Ovary (tissue), 7 donors: ENCODE measurements at regions not wholly inside any gene's neighbourhood (a gene's known extent, or its start where the extent isn't known, plus 50 kb on each side); places are given as distances from the start of the nearest gene placed in this dataset.

Experiments
- DNase-seq, 5 donors: peaks; one replicate each; pipeline ENCODE4 v3.0.0-alpha.2; 2019 to 2020
- H3K27ac ChIP-seq, 2 donors: fragments of 200-600 bp; one replicate each; pipeline versions ENCODE4 v1.5.1 to v1.8.0; 2019 to 2022
- H3K27me3 ChIP-seq: fragments of 200-600 bp; one replicate; pipeline ENCODE4 v1.8.0; 2022
- H3K36me3 ChIP-seq: fragments of 200-600 bp; sonication (generic); one replicate; pipeline ENCODE4 v1.5.1; 2019
- H3K4me1 ChIP-seq: one replicate; pipeline ENCODE4 v1.8.1; 2013; ENCODE audit warnings: mild to moderate bottlenecking, moderate library complexity; ENCODE audit not compliant: insufficient read depth
- H3K4me3 ChIP-seq: fragments of 200-600 bp; sonication (generic); one replicate; pipeline ENCODE4 v1.5.1; 2017
- H3K9me3 ChIP-seq, 2 donors: fragments of 200-600 bp in 1 of 2; sonication (generic) in 1 of 2; one replicate each; pipeline versions ENCODE4 v1.5.1 to v1.8.1; 2013 to 2019; ENCODE audit warnings: mild to moderate bottlenecking in 1 of 2, moderate library complexity in 1 of 2
- EP300 ChIP-seq: sonication (generic); formaldehyde crosslinking; IDR thresholded peaks from one replicate; pipeline ENCODE4 v1.6.1; 2017; ENCODE audit warnings: antibody characterized with exemption
- POLR2A ChIP-seq: fragments of 450-650 bp; IDR thresholded peaks from one replicate; pipeline ENCODE4 v1.6.1; 2017; ENCODE audit warnings: antibody characterized with exemption, mild to moderate bottlenecking, moderate library complexity
- WGBS, 3 donors: extraction: QIAGEN DNeasy Blood & Tissue Kit in 1 of 3; methylation state at CpG; one replicate each; pipeline versions ENCODE4 v1.1.5 to v1.1.7; 2013 to 2017; 5-methylcytosine and 5-hydroxymethylcytosine counted together
- intact Hi-C, 4 donors: fragments of 100-400 bp; cut with DNase I; formaldehyde crosslinking; loops; one replicate each; pipeline versions ENCODE4 v1.11.0 to v1.15.1; 2022 to 2023
- TF ChIP-seq, protein P1 (sequence below), 3 donors: fragments of 450-650 bp in 2 of 3; fragments of 200-600 bp in 1 of 3; IDR thresholded peaks; one replicate each; pipeline versions ENCODE4 v1.5.1 to v1.8.0; 2016 to 2022; ENCODE audit warnings: antibody characterized with exemption in 3 of 3, mild to moderate bottlenecking in 1 of 3
- donor health status: DM: no; HTN: no; CAD: no; lungs with moderate emphysema.
- donor health status: DM: no; HTN: no; CAD: no.
- donor health status: Bipolar disorder and iron deficiency.
- donor health status: DM: no; HTN: no; CAD: no.
- donor health status: DM: yes; HTN: yes; CAD: no.

DNA sequence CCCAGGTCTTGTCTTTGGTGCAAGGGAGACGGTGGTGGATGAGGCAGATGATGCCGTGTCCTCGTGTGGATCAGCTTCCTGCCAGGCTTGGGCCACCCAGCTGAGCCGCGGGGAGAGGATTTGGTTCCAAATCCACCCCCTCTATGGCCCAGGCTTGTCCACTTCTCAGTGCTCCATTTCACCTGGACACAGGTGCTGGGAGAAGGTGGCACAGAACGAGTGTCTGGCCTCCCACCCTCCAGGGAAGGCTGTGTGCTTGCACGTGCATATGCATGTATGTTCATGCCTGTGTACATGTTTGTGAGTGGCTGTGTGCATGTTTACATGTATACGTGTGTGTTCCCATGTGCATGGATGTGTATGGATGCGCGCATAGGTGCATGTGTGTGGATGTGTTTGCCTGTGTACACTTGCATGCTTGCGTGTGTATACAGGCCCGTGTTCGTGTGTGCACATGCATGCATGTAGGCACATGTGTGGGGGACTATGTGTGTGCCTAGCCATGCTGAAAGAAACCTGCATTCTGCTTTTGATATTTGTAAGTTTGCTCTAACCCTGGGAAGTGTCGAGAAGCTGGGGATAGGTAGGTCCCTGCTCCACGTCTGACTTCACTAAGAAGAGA lies 196.3 kb downstream of the IRF8 start:
- H3K4me1 ChIP-seq = no peaks in the 10 kb centered on the region
- intact Hi-C loops = no loop called here
- H3K27ac ChIP-seq = no peak overlapping the region
- H3K4me3 ChIP-seq = no peak overlapping the region
- TF ChIP-seq EP300 (no peak), POLR2A (no peak)
- TF ChIP-seq, protein P1, sequence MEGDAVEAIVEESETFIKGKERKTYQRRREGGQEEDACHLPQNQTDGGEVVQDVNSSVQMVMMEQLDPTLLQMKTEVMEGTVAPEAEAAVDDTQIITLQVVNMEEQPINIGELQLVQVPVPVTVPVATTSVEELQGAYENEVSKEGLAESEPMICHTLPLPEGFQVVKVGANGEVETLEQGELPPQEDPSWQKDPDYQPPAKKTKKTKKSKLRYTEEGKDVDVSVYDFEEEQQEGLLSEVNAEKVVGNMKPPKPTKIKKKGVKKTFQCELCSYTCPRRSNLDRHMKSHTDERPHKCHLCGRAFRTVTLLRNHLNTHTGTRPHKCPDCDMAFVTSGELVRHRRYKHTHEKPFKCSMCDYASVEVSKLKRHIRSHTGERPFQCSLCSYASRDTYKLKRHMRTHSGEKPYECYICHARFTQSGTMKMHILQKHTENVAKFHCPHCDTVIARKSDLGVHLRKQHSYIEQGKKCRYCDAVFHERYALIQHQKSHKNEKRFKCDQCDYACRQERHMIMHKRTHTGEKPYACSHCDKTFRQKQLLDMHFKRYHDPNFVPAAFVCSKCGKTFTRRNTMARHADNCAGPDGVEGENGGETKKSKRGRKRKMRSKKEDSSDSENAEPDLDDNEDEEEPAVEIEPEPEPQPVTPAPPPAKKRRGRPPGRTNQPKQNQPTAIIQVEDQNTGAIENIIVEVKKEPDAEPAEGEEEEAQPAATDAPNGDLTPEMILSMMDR (IDR thresholded peaks at IDR 0.05) = no peak
- H3K36me3 ChIP-seq = no peaks in the 10 kb centered on the region
- no peak for DNase-seq
- 79 to 89% (median 85%) methylated on average over 15 of the region's 15 CpGs for WGBS, 3 donors
- no peaks in the 10 kb centered on the region for H3K27me3 ChIP-seq
- H3K9me3 ChIP-seq = no peaks in the 10 kb centered on the region

- intact Hi-C loops = no loop called here
- no peaks in the 10 kb centered on the region for H3K36me3 ChIP-seq
- no peaks in the 10 kb centered on the region for H3K9me3 ChIP-seq
- H3K4me3 ChIP-seq = no peak overlapping the region
- no peak overlapping the region for H3K27ac ChIP-seq
- TF ChIP-seq EP300 (no peak), POLR2A (no peak)
- TF ChIP-seq, protein P1 (IDR thresholded peaks at IDR 0.05) = no peak
- 76 to 95% (median 85%) methylated on average over 5 to 6 of the region's 6 CpGs for WGBS, 3 donors
- no peak for DNase-seq
- H3K27me3 ChIP-seq = no peaks in the 10 kb centered on the region
- H3K4me1 ChIP-seq = no peaks in the 10 kb centered on the region
Measured at GRCh38 chr16:86095906-86096485, 197.0 kb downstream of the IRF8 start.

- intact Hi-C loops = no loop called here
Measured at GRCh38 chr16:86096850-86097249, 197.9 kb downstream of the IRF8 start.

DNA sequence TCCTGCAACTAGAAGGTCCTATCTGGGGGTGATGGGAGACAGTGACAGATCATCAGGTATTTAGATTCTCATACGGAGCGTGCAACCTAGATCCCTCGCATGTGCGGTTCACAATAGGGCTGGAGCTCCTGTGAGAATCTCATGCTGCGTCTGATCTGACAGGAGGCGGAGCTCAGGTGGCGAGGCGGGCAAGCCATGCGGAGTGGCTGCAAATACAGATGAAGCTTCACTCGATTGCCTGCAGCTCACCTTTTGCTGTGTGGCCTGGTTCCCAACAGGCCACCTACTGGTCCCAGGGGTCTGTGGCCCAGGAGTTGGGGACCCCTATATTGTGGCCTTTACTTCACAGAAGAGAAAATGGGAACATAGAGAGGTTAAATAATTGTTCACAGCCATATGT lies 200.4 kb downstream of the IRF8 start:
- H3K9me3 ChIP-seq = no peaks in the 10 kb centered on the region
- intact Hi-C loops = no loop called here
- no peak overlapping the region for H3K27ac ChIP-seq
- H3K36me3 ChIP-seq = no peaks in the 10 kb centered on the region
- no peaks in the 10 kb centered on the region for H3K27me3 ChIP-seq
- TF ChIP-seq POLR2A (no peak), EP300 (no peak)
- TF ChIP-seq, protein P1 (IDR thresholded peaks at IDR 0.05) = no peak
- WGBS, 3 donors = 75 to 83% (median 80%) methylated on average over 10 of the region's 10 CpGs
- H3K4me3 ChIP-seq = no peak overlapping the region
- no peaks in the 10 kb centered on the region for H3K4me1 ChIP-seq
- DNase-seq = no peak

More at GRCh38 chr16:86096850-86097249, 197.9 kb downstream of the IRF8 start:
- H3K4me1 ChIP-seq = no peaks in the 10 kb centered on the region
- no peak overlapping the region for H3K27ac ChIP-seq
- DNase-seq = no peak
- no peaks in the 10 kb centered on the region for H3K9me3 ChIP-seq
- H3K4me3 ChIP-seq = no peak overlapping the region
- 57 to 61% (median 57%) methylated on average over 7 of the region's 7 CpGs for WGBS, 3 donors
- no peaks in the 10 kb centered on the region for H3K36me3 ChIP-seq
- TF ChIP-seq EP300 = no peak
- H3K27me3 ChIP-seq = no peaks in the 10 kb centered on the region
